Uterus (tissue), 3 donors: ENCODE measurements at regions not wholly inside any gene's neighbourhood (a gene's known extent, or its start where the extent isn't known, plus 50 kb on each side); places are given as distances from the start of the nearest gene placed in this dataset.

Source experiments
- DNase-seq, 2 donors: peaks; one replicate each; pipeline ENCODE4 v3.0.0-alpha.2; 2019 to 2020
- H3K27ac ChIP-seq, 2 donors: fragments of 200-600 bp; sonication (generic); 1 replicate in 1 of 2; 2 replicates in 1 of 2; pipeline ENCODE4 v1.5.1; 2016 to 2018
- H3K27me3 ChIP-seq, 2 donors: fragments of 200-600 bp; sonication (generic); one replicate each; pipeline ENCODE4 v1.5.1; 2018 to 2019; ENCODE audit warnings: control low read depth in 1 of 2
- H3K36me3 ChIP-seq, 2 donors: fragments of 200-600 bp; sonication (generic); one replicate each; pipeline ENCODE4 v1.5.1; 2019; ENCODE audit warnings: control low read depth in 1 of 2
- H3K4me1 ChIP-seq, 2 donors: fragments of 200-600 bp; sonication (generic); one replicate each; pipeline ENCODE4 v1.5.1; 2018 to 2019; ENCODE audit warnings: control low read depth in 1 of 2
- H3K4me3 ChIP-seq, 2 donors: fragments of 200-600 bp; sonication (generic); 1 replicate in 1 of 2; 2 replicates in 1 of 2; pipeline ENCODE4 v1.5.1; 2018 to 2019; ENCODE audit warnings: mild to moderate bottlenecking in 1 of 2
- H3K9me3 ChIP-seq, 2 donors: fragments of 200-600 bp; sonication (generic); one replicate each; pipeline ENCODE4 v1.5.1; 2019; ENCODE audit warnings: control low read depth in 1 of 2
- POLR2A ChIP-seq, 2 donors: fragments of 450-650 bp; IDR thresholded peaks; one replicate each; pipeline ENCODE4 v1.6.1; 2016; ENCODE audit warnings: antibody characterized with exemption in 2 of 2, mild to moderate bottlenecking in 1 of 2, moderate library complexity in 1 of 2
- intact Hi-C: fragments of 100-400 bp; cut with DNase I; formaldehyde crosslinking; loops from one replicate; pipeline ENCODE4 v1.15.1; 2023; ENCODE audit warnings: low total_unique reads
- TF ChIP-seq, protein P1 (sequence below), 4 experiments: fragments of 200-600 bp in 2 of 4; fragments of 450-650 bp in 2 of 4; sonication (generic) in 2 of 4; IDR thresholded peaks; one replicate each; pipeline ENCODE4 v1.5.1; 2016 to 2019; ENCODE audit warnings: antibody characterized with exemption in 4 of 4, mild to moderate bottlenecking in 2 of 4, moderate library complexity in 1 of 4
- donor health status: DM: yes; HTN: yes; CAD: no.

- Histone ChIP-seq H3K9me3 (no peaks in the 10 kb centered on the region), H3K36me3 (no peaks in the 10 kb centered on the region), H3K4me3 (no peak overlapping the region), H3K4me1 (no peaks in the 10 kb centered on the region), H3K27me3 (no peaks in the 10 kb centered on the region), H3K27ac (no peak overlapping the region)
- DNase-seq = no peak
- TF ChIP-seq POLR2A (IDR thresholded peaks at IDR 0.05) = no peak
- TF ChIP-seq, protein P1, sequence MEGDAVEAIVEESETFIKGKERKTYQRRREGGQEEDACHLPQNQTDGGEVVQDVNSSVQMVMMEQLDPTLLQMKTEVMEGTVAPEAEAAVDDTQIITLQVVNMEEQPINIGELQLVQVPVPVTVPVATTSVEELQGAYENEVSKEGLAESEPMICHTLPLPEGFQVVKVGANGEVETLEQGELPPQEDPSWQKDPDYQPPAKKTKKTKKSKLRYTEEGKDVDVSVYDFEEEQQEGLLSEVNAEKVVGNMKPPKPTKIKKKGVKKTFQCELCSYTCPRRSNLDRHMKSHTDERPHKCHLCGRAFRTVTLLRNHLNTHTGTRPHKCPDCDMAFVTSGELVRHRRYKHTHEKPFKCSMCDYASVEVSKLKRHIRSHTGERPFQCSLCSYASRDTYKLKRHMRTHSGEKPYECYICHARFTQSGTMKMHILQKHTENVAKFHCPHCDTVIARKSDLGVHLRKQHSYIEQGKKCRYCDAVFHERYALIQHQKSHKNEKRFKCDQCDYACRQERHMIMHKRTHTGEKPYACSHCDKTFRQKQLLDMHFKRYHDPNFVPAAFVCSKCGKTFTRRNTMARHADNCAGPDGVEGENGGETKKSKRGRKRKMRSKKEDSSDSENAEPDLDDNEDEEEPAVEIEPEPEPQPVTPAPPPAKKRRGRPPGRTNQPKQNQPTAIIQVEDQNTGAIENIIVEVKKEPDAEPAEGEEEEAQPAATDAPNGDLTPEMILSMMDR (IDR thresholded peaks at IDR 0.05) = no peak
- intact Hi-C loops = no loop called here
Observed at GRCh38 chr15:69696946-69697345, 244.3 kb downstream of the RPLP1 start.

DNA sequence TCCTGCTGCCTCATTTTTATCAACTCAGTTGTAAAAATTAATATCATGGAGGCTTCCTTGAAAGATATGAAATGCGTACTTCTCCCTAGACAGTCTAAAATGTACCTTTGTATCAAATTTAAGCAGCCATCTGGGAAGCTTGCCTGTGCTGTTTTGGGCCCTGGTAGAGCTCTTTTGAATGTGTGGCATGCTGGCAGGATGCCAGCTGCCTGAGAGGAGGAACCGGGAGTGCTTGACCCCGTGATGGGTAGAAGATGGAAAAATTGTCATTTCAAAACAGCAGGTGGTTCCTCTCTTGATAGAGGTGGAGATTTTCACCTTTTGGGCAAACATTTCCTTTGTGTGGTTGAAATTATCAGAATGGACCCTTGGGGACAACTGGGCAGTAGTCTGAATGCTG lies 245.3 kb downstream of the RPLP1 start:
- intact Hi-C loops = no loop called here
- no peak for DNase-seq
- no peaks in the 10 kb centered on the region for H3K36me3 ChIP-seq
- no peaks in the 10 kb centered on the region for H3K27me3 ChIP-seq
- no peaks in the 10 kb centered on the region for H3K9me3 ChIP-seq
- no peak overlapping the region for H3K4me3 ChIP-seq
- TF ChIP-seq, protein P1 (IDR thresholded peaks at IDR 0.05) = no peak
- TF ChIP-seq POLR2A (IDR thresholded peaks at IDR 0.05) = no peak
- no peak overlapping the region for H3K27ac ChIP-seq
- no peaks in the 10 kb centered on the region for H3K4me1 ChIP-seq

DNA sequence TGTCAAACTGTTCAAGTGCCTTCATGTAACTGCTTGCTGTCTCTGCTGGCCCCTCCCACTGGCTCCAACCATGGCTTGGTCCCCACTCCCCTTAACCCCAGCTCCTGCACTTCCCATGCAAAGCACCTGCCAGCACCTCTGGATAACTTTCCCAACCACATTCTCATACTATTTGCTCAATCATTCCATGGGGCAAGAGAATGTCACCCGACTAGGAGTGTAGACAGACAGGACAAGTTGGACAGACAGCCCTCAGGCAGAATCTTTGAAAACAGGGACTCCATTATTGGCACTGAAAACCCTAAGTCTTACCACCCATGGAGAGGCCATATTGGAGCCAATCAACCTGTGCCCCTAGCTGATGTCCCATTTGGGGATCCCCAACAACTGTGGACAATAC lies 246.5 kb downstream of the RPLP1 start:
- TF ChIP-seq, protein P1 (IDR thresholded peaks at IDR 0.05) = no peak
- no peak for TF ChIP-seq POLR2A (IDR thresholded peaks at IDR 0.05)
- Histone ChIP-seq H3K4me3 (no peak overlapping the region), H3K9me3 (no peaks in the 10 kb centered on the region), H3K27me3 (no peaks in the 10 kb centered on the region), H3K4me1 (peaks cover 0 to 8% of the 10 kb centered on the region in 2 donors), H3K27ac (no peak overlapping the region), H3K36me3 (no peaks in the 10 kb centered on the region)
- DNase-seq = no peak
- intact Hi-C loops = no loop called here

GRCh38 chr15:69700380-69700779 lies 247.8 kb downstream of the RPLP1 start:
- TF ChIP-seq, protein P1 (IDR thresholded peaks at IDR 0.05) = no peak
- no peak for TF ChIP-seq POLR2A (IDR thresholded peaks at IDR 0.05)
- Histone ChIP-seq H3K36me3 (no peaks in the 10 kb centered on the region), H3K9me3 (no peaks in the 10 kb centered on the region), H3K4me3 (no peak overlapping the region), H3K27ac (no peak overlapping the region), H3K27me3 (no peaks in the 10 kb centered on the region), H3K4me1 (peaks cover 0 to 13% of the 10 kb centered on the region in 2 donors)
- no peak for DNase-seq
- intact Hi-C loops = no loop called here

- no peak for TF ChIP-seq POLR2A (IDR thresholded peaks at IDR 0.05)
- TF ChIP-seq, protein P1 (IDR thresholded peaks at IDR 0.05) = no peak
- Histone ChIP-seq H3K4me1 (peaks cover 0 to 13% of the 10 kb centered on the region in 2 donors), H3K27ac (no peak overlapping the region), H3K36me3 (no peaks in the 10 kb centered on the region), H3K9me3 (no peaks in the 10 kb centered on the region), H3K27me3 (no peaks in the 10 kb centered on the region), H3K4me3 (no peak overlapping the region)
- DNase-seq = no peak
- intact Hi-C loops = no loop called here
Observed at GRCh38 chr15:69701198-69701597, 248.6 kb downstream of the RPLP1 start.
